LNCAP (cell line): ENCODE measurements at regions not wholly inside any gene's neighbourhood (a gene's known extent, or its start where the extent isn't known, plus 50 kb on each side); places are given as distances from the start of the nearest gene placed in this dataset.

Experiments used
- TF ChIP-seq, protein P1 (sequence below): fragments of 450-650 bp; IDR thresholded peaks from 2 replicates; pipeline ENCODE4 v1.5.1; 2017; ENCODE audit warnings: mild to moderate bottlenecking

DNA sequence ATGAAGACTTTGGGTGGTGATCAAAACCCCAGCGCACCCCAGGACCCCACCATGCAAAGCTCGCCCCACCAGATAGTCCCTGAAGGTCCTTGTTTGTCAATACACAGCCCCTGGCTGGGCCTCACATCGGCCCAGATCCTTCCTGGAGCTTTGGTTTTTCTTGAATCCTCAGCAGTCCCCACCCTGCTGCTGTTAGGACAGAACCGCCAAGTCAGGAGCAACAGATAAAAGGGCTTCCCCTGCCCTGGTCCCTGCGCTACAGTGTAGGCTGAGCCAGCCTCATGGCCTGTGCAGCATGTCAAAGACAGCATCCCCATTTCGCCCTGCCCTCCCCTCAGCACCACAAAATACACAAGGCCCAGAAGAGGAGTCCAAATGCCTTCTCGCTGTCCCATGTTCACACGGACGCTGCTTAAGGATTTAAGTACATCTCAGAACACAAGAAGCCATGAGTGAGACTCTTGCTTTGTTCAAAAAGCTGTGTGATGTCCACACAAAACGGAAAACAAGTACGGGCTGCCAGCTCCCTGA, 65.7 kb downstream of the PSMG1 start:
- TF ChIP-seq, protein P1, sequence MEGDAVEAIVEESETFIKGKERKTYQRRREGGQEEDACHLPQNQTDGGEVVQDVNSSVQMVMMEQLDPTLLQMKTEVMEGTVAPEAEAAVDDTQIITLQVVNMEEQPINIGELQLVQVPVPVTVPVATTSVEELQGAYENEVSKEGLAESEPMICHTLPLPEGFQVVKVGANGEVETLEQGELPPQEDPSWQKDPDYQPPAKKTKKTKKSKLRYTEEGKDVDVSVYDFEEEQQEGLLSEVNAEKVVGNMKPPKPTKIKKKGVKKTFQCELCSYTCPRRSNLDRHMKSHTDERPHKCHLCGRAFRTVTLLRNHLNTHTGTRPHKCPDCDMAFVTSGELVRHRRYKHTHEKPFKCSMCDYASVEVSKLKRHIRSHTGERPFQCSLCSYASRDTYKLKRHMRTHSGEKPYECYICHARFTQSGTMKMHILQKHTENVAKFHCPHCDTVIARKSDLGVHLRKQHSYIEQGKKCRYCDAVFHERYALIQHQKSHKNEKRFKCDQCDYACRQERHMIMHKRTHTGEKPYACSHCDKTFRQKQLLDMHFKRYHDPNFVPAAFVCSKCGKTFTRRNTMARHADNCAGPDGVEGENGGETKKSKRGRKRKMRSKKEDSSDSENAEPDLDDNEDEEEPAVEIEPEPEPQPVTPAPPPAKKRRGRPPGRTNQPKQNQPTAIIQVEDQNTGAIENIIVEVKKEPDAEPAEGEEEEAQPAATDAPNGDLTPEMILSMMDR = no peak

DNA sequence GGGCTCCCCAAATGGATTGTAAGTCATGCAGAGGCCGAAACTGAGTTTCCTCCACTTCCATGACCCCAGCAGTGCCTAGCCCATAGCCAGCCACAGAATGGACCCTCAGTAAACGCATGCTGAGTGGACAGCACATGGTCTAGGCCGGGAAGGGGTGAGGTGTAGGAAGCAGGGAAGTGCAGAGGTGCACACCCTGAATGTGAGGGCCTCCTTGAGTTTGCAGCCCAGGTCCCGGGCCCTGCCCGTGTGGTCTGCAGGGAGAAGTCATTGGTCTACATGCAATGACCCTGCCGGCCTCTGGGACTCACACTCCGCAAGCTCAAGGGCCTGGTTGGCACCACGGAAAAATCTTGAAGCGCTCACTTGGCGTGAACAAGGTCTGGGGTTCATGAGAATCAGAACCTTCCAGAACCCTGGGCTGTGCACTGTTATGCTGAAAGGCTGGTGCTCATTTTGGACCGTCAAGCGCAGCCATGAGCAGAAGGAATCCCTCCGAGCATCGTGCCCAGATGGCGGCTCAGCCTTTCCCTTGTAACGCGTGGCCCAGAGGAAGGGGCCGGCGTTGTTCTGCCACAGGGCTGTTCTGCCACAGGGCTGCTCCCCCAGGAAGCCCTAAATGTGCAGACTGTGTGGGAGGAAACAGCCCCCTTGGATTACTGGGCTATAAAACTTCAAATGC, 66.4 kb downstream of the PSMG1 start:
- TF ChIP-seq, protein P1 = no peak

DNA sequence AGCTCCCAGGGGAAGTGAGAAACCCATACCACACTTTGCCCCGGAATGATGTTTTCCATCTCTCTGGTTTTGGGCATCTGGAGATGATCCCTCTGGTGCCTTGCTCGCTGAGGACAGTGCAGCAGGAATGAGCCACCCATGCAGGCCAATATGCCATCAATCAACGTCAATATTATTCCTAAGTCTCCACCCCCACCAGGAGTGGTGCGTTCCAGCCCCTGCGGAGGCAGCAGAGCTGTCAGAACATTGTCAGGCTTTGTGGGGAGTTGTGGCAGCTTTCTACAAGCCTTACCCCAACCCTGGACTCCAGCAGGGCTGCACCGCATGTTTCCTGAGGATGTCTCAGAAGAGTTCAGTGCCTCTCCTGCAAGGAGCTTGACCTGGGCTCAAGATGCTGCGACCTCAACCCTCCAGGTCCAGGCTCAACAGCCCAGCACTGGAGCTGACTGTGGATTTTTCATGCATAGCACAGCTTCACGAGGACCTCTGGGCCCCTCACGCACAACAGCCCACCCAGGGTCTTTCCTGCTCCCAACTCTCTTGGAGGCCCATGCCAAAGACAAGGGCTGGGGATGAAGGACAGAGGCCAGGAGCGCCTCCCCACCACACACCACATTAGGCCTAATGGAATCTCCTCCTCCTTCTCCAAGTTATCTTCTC, 67.5 kb downstream of the PSMG1 start:
- TF ChIP-seq, protein P1 = no peak

DNA sequence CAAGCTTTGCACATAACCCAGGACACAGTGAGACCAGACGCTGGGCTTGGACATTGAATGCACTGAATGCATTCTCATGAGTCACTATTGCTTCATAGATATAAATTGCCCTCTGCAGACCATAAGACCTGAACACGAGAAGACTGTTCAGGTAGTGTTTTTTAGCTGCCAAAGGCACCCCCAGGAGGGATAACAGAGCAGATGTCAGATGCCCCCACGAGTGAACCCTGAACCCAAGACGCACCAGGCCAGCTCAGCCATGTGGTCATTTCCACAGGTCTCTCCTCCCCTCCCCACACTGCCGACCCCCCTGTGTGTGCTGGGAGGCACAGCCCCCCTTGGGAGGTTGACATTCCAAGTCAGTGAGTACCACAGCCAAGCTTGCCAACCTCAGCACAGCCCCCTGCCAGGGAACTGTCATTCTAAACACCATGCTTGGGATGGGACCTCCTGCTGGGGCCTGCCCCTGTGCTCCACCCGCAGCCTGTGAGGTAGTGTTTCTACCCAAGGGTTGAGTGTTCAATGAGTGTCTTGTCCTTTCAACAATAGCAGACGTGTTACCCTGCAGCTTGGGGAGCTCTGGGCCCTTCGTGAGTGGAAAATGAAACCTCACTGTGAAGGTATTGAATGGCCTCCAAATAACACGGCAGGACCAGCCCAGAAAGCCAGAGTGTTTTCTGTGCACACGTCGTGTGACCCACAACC, 68.2 kb downstream of the PSMG1 start:
- TF ChIP-seq, protein P1 = no peak

DNA sequence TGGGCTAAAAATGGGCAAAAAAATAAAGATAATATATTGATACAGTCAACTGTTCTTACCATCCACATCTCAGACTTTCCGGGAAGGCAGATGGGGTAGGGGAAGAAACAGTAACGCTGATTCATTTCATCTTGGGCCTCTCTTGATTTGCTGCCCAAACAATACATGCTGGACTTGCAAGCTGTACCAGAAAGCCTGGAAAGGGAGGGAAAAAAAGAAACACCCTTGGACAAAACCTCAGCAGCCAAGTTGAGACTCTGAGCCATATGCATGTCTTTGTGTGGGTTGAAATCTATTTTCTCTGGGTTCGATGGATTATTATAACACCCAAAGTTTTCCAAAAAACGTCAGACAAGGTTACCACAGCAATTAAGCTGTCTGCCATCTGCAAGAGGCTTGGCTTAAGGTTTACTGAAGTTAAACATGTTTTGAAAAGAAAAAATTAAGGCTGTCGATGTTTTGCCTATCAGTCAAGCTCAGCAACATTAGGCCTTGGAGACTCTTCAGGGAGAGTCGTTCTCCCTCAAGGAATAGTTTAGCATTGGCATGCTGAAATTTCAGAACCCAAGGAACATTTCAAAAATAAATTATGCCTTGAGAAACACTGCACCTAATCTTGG, 71.2 kb downstream of the PSMG1 start:
- TF ChIP-seq, protein P1 = no peak

DNA sequence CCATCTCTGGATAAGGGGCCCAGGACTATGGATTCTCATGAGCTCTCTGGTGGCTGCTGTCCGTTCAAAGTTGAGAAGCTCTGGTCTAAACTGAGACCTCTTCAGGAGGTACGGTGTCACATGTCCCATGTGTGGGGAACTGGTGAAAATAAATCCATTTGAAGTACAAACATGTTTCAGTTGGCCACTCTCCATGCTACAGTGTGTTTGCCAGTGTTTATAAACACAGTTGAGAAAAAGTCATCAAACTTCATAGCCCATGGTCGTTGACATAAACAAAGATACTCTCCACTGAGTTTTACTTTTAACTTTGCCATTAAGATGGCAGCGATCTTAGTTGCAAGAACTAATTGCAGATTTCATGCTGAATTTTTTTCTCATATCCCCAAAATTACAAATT, 72.8 kb downstream of the PSMG1 start:
- TF ChIP-seq, protein P1 = no peak

DNA sequence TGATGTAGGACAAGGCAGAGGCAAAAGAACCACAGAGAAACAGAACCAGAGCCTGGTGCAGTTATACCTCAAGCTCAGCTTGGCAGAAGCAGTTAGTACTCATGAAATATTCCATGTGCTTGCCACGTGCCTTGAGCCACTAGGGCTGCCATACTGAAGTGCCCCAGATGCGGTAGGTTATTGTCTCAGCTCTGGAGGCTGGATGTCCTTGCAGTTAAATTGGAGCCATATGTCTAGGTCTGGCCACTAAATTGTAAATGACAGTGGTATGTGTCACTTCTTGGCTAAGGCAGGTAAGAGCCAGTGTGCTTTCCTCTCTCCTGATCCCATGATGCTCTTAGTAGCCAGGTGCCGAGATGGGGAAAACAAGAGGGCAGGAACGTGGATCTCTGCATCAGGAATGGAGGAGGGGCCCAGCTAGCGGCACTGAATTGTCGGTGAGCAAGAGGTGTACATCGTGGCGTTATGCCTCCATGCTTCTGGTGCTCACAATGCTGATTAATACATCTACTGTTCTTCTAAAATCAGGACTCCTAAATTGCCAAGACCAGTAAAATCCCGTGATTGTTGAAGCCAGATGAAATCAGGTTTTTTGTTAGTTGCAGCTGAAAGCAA, 73.5 kb downstream of the PSMG1 start:
- TF ChIP-seq, protein P1 = no peak
